OCI-LY3 (cell line): ENCODE measurements at regions not wholly inside any gene's neighbourhood (a gene's known extent, or its start where the extent isn't known, plus 50 kb on each side); places are given as distances from the start of the nearest gene placed in this dataset.

Source experiments
- H2AFZ ChIP-seq: fragments of 200-600, 300-600 bp; shearing (Covaris generic); 2 replicates; pipeline ENCODE4 v1.6.0; 2014; ENCODE audit warnings: antibody characterized with exemption, low read depth, low read length
- H3K27ac ChIP-seq: fragments of 200-600, 300-600 bp; sonication (generic); 2 replicates; pipeline ENCODE4 v1.5.1; 2014; ENCODE audit warnings: mild to moderate bottlenecking, low read length, moderate library complexity, mixed read lengths
- H3K27me3 ChIP-seq: fragments of 200-600, 300-600 bp; sonication (generic); 2 replicates; pipeline ENCODE4 v1.6.1; 2014; ENCODE audit warnings: low read depth, low read length, mixed read lengths
- H3K36me3 ChIP-seq: fragments of 200-600, 300-600 bp; sonication (generic); replicated peaks from 2 replicates; pipeline ENCODE3; 2014; ENCODE audit warnings: low read depth, low read length, mixed read lengths
- H3K4me1 ChIP-seq: fragments of 300-600, 200-600 bp; sonication (generic); 2 replicates; pipeline ENCODE4 v1.6.1; 2014; ENCODE audit warnings: low read length, mixed read lengths
- H3K4me2 ChIP-seq: fragments of 200-600, 300-600 bp; sonication (generic); 2 replicates; pipeline ENCODE4 v1.6.1; 2014; ENCODE audit warnings: low read length, mixed read lengths
- H3K4me3 ChIP-seq: fragments of 300-600, 200-600 bp; sonication (generic); 2 replicates; pipeline ENCODE4 v1.5.1; 2014; ENCODE audit warnings: antibody characterized with exemption, mild to moderate bottlenecking, low read length, moderate library complexity
- H3K79me2 ChIP-seq: fragments of 300-600, 200-600 bp; shearing (Covaris generic); 2 replicates; pipeline ENCODE4 v1.6.1; 2014; ENCODE audit warnings: mild to moderate bottlenecking, low read length, mixed read lengths
- H3K9ac ChIP-seq: fragments of 300-600, 200-600 bp; shearing (Covaris generic); 2 replicates; pipeline ENCODE4 v1.6.0; 2014; ENCODE audit warnings: mild to moderate bottlenecking, low read length, moderate library complexity
- H3K9me3 ChIP-seq: fragments of 200-600, 300-600 bp; shearing (Covaris generic); 2 replicates; pipeline ENCODE4 v1.6.1; 2014; ENCODE audit warnings: low read length, mixed read lengths; ENCODE audit not compliant: insufficient read depth
- H4K20me1 ChIP-seq: fragments of 200-600, 300-600 bp; sonication (generic); 2 replicates; pipeline ENCODE4 v1.6.1; 2016; ENCODE audit warnings: low read length, mixed read lengths; ENCODE audit not compliant: insufficient read depth
- CTCF ChIP-seq: fragments of 200-600, 300-600 bp; sonication (generic); IDR thresholded peaks from 2 replicates; pipeline ENCODE4 v1.5.1; 2014; ENCODE audit warnings: antibody characterized with exemption, low read length, low read depth
- EZH2phosphoT487 ChIP-seq: fragments of 200-600 bp; shearing (Covaris generic); IDR thresholded peaks from 2 replicates; pipeline ENCODE4 v1.6.1; 2018; ENCODE audit warnings: antibody characterized with exemption, mixed run types, low read depth

- no peak overlapping the region for H2AFZ ChIP-seq
- H4K20me1 ChIP-seq = no peaks in the 10 kb centered on the region
- 0 out of 2 replicates have a peak, but pooled peaks cover 11% of the 10 kb centered on the region for H3K9me3 ChIP-seq
- TF ChIP-seq CTCF = no peak
- no peak for TF ChIP-seq EZH2phosphoT487
- no peak overlapping the region for H3K27ac ChIP-seq
- H3K27me3 ChIP-seq = no peaks in the 10 kb centered on the region
- no peak overlapping the region for H3K9ac ChIP-seq
- H3K36me3 ChIP-seq = no peaks in the 10 kb centered on the region
- H3K4me1 ChIP-seq = peaks cover 9% of the 10 kb centered on the region; the same call in 1 of the 2 replicates
- H3K79me2 ChIP-seq = no peaks in the 10 kb centered on the region
- no peak overlapping the region for H3K4me3 ChIP-seq
- H3K4me2 ChIP-seq = no peak overlapping the region
These were observed 168.1 kb downstream of the BMP4 start for GRCh38 chr14:53788566-53788965.

- no peak overlapping the region for H3K4me3 ChIP-seq
- no peaks in the 10 kb centered on the region for H3K79me2 ChIP-seq
- H3K9ac ChIP-seq = no peak overlapping the region
- peaks cover 9% of the 10 kb centered on the region; the same call in 1 of the 2 replicates for H3K4me1 ChIP-seq
- no peaks in the 10 kb centered on the region for H3K36me3 ChIP-seq
- no peaks in the 10 kb centered on the region for H3K27me3 ChIP-seq
- H3K27ac ChIP-seq = no peak overlapping the region
- 0 out of 2 replicates have a peak, but pooled peaks cover 11% of the 10 kb centered on the region for H3K9me3 ChIP-seq
- no peak overlapping the region for H2AFZ ChIP-seq
- no peak overlapping the region for H3K4me2 ChIP-seq
- no peaks in the 10 kb centered on the region for H4K20me1 ChIP-seq
- no peak for TF ChIP-seq CTCF
- no peak for TF ChIP-seq EZH2phosphoT487
These were observed 170.6 kb downstream of the BMP4 start for GRCh38 chr14:53786045-53786444.

- Histone ChIP-seq H3K27ac (no peak overlapping the region), H4K20me1 (no peaks in the 10 kb centered on the region), H3K27me3 (no peaks in the 10 kb centered on the region), H3K9ac (no peak overlapping the region), H3K4me2 (no peak overlapping the region), H3K9me3 (0 out of 2 replicates have a peak, but pooled peaks cover 11% of the 10 kb centered on the region), H3K4me1 (peaks cover 9% of the 10 kb centered on the region; the same call in 1 of the 2 replicates), H3K79me2 (no peaks in the 10 kb centered on the region), H3K4me3 (no peak overlapping the region), H3K36me3 (no peaks in the 10 kb centered on the region), H2AFZ (no peak overlapping the region)
- no peak for TF ChIP-seq CTCF
- TF ChIP-seq EZH2phosphoT487 = no peak
These were observed 171.9 kb downstream of the BMP4 start for GRCh38 chr14:53784688-53785087.

GRCh38 chr14:53783256-53783655 is 173.4 kb downstream of the BMP4 start:
- H3K4me2 ChIP-seq = no peak overlapping the region

More at GRCh38 chr14:53783256-53783655, 173.4 kb downstream of the BMP4 start:
- no peaks in the 10 kb centered on the region for H3K79me2 ChIP-seq
- no peaks in the 10 kb centered on the region for H3K27me3 ChIP-seq
- no peak overlapping the region for H3K4me3 ChIP-seq
- H2AFZ ChIP-seq = no peak overlapping the region
- H3K9me3 ChIP-seq = 0 out of 2 replicates have a peak, but pooled peaks cover 11% of the 10 kb centered on the region
- no peaks in the 10 kb centered on the region for H3K36me3 ChIP-seq
- H3K4me1 ChIP-seq = peaks cover 19% of the 10 kb centered on the region
- H3K9ac ChIP-seq = no peak overlapping the region
- H3K27ac ChIP-seq = no peak overlapping the region
- TF ChIP-seq EZH2phosphoT487 = no peak
- TF ChIP-seq CTCF = no peak
- no peaks in the 10 kb centered on the region for H4K20me1 ChIP-seq
